A549 (cell line): ENCODE measurements at regions not wholly inside any gene's neighbourhood (a gene's known extent, or its start where the extent isn't known, plus 50 kb on each side); places are given as distances from the start of the nearest gene placed in this dataset.

ENCODE experiments used
- CHD2 ChIP-seq: fragments of 150-350 bp; IDR thresholded peaks from 2 replicates; pipeline ENCODE4 v1.6.1; 2014; ENCODE audit warnings: low read length; ENCODE audit not compliant: partially characterized antibody
- JUNB ChIP-seq: fragments of >200 bp; sonication (Bioruptor Twin); formaldehyde crosslinking; IDR thresholded peaks from 2 replicates; pipeline ENCODE4 v1.6.1; 2016
- MAZ ChIP-seq: fragments of 150-350 bp; IDR thresholded peaks from 2 replicates; pipeline ENCODE4 v1.6.1; 2014; ENCODE audit warnings: antibody characterized with exemption, low read depth, low read length, borderline replicate concordance
- PHF8 ChIP-seq: fragments of 200-600 bp; sonication (generic); IDR thresholded peaks from 2 replicates; pipeline ENCODE4 v1.6.1; 2016; ENCODE audit warnings: low read depth, mild to moderate bottlenecking, antibody characterized with exemption, moderate library complexity, borderline replicate concordance
- POLR2A ChIP-seq: IDR thresholded peaks from 2 replicates; pipeline ENCODE4 v1.6.1; 2012; ENCODE audit warnings: mild to moderate bottlenecking, low read length

DNA sequence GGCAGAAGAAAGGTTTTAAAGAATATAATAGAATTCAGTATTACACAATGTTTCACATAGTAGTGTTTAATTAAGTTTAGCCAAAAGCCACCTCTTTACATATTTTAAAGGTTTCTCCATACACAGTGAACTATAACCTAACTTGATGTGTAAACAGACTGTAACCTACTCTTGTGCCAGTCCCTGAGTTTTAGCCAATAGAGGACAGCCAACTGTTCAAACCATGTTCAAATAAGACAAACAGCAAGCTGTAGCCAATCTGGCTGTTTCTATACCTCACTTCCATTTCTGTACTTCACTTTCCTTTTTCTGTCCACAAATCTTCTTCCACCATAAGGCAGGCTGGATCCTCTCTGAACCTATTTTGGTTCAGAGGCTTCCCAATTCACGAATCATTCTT is 65.2 kb downstream of the TEX13C start:
- TF ChIP-seq JUNB (no peak), POLR2A (no peak), PHF8 (no peak), MAZ (no peak), CHD2 (no peak)
